Activated gamma-delta T cell (primary cell): ENCODE measurements at regions not wholly inside any gene's neighbourhood (a gene's known extent, or its start where the extent isn't known, plus 50 kb on each side); places are given as distances from the start of the nearest gene placed in this dataset.

Experiments used
- DNase-seq: peaks from one replicate; lab custom pipeline; 2025; lab: John Stamatoyannopoulos, UW

GRCh38 chr12:30827101-30828066 lies 72.6 kb upstream of the CAPRIN2 start:
- no peak for DNase-seq

- no peak for DNase-seq
Observed at GRCh38 chr12:30826276-30826675, 71.5 kb upstream of the CAPRIN2 start.

DNA sequence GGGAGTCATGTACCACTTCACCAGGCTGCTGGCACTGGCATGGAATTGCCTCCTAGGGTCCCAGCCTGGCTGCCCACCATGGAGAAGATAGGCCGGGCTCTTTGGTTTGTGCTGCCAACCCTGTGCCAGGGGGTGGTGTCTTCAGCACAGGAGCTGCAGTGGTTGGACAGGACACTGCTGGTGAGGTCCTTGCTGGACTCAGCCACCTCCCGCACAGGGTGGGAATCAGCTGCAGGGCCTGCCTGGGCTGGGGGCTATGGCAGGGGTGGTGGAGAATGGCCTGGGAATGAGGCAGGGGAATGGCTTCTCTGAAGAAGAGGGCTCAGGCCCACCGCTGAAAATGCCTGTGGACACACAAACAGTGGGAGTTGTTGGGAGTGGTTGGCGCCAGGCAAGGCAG lies 70.6 kb upstream of the CAPRIN2 start:
- no peak for DNase-seq

GRCh38 chr12:30824311-30824710 lies 69.6 kb upstream of the CAPRIN2 start:
- no peak for DNase-seq

GRCh38 chr12:30823764-30824163 lies 69.0 kb upstream of the CAPRIN2 start:
- no peak for DNase-seq

DNA sequence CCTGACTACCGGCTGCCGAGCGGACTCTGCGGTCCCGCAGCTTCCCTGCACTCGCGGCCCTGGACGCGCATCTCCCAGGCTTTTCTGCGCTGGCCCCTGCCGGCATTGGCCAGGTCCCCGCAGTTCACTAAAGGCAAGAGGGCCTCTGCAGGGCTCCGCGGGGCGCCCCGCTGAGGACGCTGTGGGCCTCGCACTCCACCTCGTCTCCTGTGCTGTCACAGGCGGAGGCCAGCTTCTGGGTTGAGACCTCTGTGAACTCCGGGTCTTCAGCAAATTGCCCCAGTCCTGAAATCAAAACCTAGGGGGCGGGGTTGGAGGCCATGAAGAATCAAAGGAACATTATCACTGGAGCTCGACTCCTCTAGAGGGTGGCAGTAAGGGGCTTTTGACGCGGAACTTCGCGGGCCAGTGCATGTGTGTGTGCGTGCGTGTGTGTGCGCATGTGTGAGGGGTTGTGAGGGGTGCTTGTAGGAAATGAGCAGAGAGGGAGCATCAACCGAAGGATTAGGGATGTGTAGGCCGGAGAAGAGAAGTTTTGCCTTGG lies 68.5 kb upstream of the CAPRIN2 start:
- DNase-seq: peak; percentile 12

DNA sequence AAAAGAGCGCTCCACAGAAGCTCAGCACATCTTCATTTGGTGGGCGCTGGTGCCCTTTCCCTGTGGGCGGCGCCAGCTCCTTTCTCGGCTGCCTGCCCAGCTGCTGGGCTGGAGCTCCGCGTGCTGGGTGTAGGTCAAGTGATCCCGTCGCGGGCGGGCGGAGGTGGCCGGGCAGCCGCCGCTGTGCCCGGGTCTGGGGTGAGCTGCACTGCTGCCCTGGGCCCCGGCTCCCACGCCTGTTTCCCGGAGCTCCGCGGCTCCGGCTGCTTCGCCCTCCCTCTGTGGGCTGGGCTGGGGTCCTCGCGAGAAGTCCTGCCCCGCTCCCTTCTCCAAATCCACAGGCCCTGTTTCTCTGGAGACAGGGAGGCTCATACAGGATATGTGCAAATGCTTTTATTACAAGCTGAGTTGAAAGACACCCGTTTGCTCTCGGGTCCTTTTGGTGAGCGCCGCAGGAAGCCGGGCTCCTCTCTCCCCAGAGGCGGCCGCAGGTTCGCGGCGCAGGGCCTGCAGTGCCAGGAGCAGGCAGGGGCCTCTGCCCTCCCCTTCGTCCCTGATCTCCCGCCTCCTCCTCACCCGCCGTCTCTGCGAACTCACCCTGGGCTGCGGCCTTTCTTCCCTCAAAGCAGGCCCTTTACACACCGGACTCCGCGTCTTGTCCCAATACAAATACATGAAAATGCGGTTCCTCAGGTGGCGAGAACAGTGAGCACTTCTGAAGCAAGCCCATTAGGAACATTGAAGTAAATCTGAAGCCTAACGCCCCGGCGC lies 67.8 kb upstream of the CAPRIN2 start:
- DNase-seq: peak; percentile 14

GRCh38 chr12:30820406-30820946 lies 65.7 kb upstream of the CAPRIN2 start:
- no peak for DNase-seq

DNA sequence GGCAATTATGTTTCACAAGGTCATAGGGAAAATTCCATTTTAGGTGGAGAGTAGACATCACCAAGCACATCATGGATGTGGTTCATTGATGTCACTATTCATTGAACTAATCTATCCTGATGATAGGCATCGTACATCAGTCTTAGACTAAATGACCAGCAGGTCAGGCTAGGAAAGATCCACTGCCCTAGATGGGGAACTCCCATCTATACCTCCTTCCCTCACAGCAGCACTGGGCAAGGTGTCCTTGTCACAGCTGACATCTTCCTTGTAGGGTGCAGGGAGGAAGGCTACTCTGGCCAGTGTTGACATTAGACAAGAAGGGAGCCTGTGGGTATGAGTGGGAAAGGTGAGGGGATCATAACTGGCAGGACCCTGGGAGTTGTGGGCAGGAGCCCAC lies 63.8 kb upstream of the CAPRIN2 start:
- no peak for DNase-seq

DNA sequence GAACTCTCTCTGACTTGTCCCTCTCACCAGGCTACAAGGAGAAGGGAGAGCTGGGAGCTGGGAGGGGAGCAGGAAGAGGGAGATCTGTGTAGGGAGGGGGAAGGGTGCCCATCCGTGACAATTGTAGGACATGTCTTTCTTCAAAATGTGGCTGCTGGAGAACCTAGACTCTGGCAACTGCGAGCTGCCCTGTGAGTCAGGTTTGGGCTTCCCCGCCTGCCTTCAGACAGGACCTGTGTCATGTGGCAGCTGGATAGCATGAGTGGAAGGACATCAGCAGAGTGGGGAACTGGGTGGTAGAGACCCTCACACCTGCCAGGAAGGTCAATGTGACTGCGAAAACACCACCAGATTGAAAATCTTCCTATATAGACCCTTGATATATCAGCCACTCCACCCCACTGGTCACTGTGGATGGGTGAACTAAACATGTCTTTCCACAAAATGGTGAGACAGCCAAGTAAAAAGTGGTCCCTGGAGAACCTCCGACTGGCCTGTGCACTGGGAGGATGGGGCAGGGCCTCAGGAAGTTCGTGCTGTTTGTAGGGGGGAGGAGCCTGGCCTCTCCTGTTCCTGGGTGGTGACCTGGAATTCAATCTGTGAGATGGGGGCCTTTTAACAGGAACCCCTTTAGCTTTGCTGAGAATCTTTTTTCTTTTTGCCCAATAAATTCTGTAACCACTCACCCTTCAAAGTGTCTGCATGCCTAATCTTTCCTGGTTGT lies 62.2 kb upstream of the CAPRIN2 start:
- no peak for DNase-seq

DNA sequence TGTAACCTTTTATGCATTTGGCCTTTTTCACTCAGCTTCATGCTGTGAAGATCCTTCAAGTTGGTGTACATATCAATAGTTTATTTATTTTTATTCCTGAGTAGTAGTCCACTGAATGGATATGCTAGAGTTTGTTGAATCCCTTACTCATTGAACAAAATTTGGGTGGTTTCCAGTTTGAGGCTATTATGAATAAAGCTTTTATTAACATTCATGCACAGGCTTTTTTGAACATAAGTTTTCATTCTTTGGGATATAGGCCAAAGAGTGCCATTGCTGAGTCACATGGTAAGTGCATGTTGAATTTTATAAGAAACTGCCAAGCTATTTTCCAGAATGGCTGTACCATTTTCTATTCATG lies 59.5 kb upstream of the CAPRIN2 start:
- no peak for DNase-seq

DNA sequence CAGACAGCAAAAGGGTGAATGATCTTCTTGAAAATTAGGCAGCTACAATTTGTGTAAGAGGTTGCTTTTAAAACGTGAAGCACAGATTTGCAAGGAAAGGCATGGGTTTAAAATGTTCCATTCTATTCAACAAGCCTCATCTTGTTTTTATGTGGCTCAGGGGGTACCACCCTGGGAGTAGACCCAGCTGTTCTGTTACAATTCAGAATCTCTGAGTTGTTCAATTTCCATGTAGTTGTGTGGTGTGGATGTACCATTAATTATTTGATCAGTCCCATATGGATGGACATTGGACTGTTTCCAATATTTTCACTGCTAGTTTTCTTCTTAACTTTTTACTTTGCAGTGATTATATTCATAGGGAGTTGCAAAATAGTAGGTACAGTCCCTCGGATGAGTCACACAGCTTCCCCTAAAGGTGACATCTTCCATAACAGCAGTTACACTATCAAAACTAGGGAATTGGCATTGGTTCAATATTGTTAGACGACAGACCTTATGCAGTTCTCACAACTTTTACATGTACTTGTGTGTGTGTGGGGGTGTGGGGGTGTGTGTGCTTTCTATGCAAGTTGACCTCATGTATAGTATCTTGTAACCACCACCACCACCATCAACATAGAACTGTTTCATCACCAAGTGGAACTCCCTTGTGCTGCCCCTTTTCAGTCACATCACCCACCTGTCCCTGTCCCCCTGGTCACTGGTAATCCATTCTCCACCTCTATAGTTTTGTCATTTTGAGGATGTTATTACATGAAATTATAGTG lies 59.0 kb upstream of the CAPRIN2 start:
- no peak for DNase-seq

DNA sequence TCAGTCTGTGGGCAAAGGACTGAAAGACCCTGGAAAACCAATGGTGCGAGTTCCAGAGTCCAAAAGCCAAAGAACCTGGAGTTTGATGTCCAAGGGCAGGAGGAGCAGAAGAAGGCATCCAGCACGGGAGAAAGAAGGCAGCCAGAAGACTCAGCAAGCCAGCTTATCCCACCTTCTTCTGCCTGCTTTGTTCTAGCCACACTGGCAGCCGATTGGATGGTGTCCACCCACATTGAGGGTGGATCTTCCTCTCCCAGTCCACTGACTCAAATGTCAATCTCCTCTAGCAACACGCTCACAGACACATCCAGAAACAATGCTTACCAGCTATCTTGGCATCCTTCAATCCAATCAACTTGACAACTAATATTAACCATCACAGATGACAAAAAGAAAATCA lies 57.2 kb upstream of the CAPRIN2 start:
- DNase-seq: no peak

DNA sequence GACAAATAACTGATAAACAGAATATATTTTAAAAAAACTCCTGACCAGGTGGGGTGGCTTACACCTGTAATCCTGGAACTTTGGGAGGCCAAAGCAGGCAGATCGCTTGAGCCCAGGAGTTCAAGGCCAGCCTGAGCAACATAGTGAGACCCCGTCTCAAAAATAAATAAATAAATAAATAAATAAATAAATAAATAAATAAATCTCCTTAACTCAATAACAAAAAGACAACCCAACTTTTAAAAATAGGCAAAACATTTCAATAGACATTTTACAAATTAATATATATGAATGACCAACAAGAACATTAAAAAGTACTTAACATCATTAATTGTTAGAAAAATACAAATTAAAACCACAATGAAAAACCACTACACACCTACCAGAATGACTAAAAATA lies 56.2 kb upstream of the CAPRIN2 start:
- DNase-seq: no peak

GRCh38 chr12:30807695-30808034 lies 52.9 kb upstream of the CAPRIN2 start:
- no peak for DNase-seq

DNA sequence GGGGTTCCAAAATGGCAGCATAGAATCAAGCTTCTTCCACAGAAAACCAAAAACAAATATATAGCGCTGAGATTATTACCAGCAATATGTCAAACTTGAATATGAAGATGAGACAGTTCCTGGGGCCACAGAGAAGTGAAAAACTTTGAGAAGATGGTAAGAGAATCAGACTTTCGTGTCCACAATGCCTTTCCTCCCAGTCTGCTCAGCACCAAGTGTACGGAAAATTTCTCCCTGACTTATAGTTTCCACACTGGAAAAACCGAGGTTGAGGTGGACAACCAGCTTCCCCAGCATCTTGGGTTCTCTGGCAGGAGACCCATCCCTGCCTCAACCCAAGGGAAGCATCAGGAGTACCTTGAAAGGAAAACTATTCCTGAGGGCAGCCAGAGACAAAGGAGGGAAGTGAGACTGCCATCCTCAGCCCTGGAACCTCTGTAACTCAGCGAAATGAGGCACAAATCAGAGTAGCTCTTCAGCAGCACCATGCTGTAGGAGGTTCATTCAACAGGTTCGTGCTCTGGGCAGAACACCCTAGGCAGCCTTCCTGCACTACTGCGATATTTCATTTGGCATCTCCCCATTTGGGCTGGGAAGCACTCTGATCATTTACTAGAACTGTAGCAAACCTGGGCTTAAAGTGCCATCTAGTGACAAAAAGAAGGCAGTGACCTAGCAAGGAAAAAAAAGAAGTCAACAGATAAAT lies 52.4 kb upstream of the CAPRIN2 start:
- DNase-seq: no peak

- DNase-seq: no peak
Observed at GRCh38 chr12:30805959-30806358, 51.2 kb upstream of the CAPRIN2 start.
